Loucy (cell line): ENCODE measurements at regions not wholly inside any gene's neighbourhood (a gene's known extent, or its start where the extent isn't known, plus 50 kb on each side); places are given as distances from the start of the nearest gene placed in this dataset.

Experiments
- CTCF ChIP-seq: fragments of 200-600 bp; sonication (generic); conservative IDR thresholded peaks from 2 replicates; pipeline ENCODE4 v1.5.1; 2014; ENCODE audit warnings: mild to moderate bottlenecking, antibody characterized with exemption, low read length
- EZH2phosphoT487 ChIP-seq: fragments of 200-600 bp; IDR thresholded peaks from 2 replicates; pipeline ENCODE4 v1.6.1; 2018; ENCODE audit warnings: antibody characterized with exemption, mild to moderate bottlenecking, moderate library complexity, borderline replicate concordance

GRCh38 chr5:87945286-87945650 is 323.4 kb downstream of the TMEM161B start:
- TF ChIP-seq CTCF (no peak), EZH2phosphoT487 (no peak)
